HL-60/S4 treated with phorbol 12-myristate 13-acetate at 8.2 ng/mL for 4 days and 3 days (cell line): ENCODE measurements at regions not wholly inside any gene's neighbourhood (a gene's known extent, or its start where the extent isn't known, plus 50 kb on each side); places are given as distances from the start of the nearest gene placed in this dataset.

Experiments used
- in situ Hi-C: fragments of 300-500 bp; cut with MboI; formaldehyde crosslinking; loops from 2 replicates; pipeline ENCODE4 v1.15.0; 2022; ENCODE audit warnings: low sequenced_read_pairs

DNA sequence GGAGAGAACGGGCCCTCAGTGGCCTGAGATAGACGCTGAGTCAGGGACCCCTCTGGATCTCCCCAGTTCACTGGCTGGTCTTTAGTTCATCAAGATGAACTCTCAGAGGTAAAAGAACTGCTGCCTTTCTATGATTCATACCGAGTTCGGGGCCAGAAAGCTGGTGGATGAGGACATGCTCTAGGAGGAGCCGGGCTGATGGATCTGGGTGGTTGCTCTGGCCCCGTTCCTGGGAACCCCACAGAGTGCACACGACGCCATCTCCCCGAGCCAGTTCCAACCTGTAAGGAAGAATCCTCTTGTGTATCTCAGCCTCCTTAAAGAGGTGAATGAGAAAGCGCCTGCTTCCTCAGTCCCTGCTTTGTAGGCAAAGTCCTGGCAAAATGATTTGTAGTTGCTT is 142.6 kb upstream of the PDE10A start:
- in situ Hi-C loops = no loop called here

DNA sequence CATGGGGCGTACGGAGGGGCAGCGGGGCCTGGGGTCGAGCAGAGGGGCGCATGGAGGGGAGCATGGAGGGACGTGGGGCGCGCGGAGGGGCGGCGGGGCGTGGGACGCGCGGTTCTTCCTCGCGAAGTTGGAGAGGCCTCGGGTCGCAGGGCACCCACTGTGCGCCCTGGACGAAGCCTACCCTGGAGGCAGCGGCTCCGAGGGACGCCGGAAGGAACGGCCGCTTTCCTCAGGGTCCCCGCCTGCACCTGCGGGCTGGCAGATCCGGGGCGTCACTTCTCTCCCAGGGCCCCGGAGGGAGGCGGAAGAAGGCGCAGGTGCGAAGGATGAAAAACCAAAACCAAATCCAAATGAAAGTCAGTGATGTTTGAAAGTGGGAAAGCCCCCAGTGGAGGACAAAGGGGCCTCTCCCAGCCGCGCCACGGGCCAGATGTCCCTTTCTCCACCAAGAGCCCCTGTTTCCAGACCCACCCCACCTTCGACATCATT is 142.1 kb upstream of the PDE10A start:
- in situ Hi-C loops = no loop called here

- in situ Hi-C loops = no loop called here
Measured at GRCh38 chr6:165804331-165805066, 141.5 kb upstream of the PDE10A start.

DNA sequence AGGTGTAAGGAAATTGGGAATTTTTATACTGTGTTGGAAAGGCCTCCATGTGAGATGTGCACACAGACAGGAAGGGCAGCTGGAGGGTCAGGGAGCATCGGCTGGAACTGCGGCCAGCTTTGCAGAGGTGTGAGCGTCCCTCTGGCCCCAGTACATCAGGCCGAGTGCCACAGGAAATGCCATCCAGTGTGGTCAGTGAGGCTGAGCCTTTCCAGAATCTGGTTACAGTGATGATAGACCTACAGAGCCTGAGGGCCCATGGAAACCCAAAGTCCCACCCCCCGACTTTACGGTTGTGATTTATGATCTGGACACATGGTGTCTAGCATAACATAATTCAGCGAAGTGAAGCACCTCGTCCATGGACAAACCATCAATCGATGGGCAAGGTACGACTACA is 137.3 kb upstream of the PDE10A start:
- in situ Hi-C loops = no loop called here

DNA sequence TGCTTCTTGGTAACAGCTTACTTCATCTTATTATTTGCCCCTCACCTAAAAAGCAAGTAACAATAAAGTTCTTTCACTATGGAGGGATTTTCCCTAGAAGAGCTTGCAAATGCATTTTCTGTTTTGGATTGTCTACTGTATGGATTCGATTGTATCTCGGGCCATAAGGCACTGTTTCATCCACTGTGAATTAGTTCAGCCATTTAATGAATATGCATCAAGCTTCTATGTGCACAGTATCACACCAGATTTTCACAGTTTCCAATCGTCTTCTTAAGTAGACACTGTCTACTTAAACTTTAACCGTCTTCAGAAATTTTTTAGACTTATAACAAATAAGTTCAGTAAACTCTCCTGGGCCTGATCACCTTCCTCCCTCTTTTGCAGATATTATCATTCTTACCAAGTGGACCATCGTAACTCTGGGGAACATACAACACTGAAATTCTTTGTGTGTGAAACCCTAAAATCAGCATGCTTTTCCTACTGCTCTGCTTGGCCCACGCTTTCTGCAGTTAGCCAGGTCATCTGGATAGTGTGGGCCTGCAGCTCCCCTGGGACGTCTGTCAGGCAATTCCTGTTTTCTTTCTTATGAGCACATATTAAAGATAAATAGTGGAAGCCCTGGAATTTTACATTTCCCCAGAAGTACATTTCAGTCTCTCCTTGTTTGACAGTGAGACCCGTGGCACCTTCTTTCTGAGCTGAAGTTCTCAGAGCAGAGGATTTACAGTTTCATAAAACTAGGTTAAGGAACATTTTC is 136.5 kb upstream of the PDE10A start:
- in situ Hi-C loops = no loop called here

DNA sequence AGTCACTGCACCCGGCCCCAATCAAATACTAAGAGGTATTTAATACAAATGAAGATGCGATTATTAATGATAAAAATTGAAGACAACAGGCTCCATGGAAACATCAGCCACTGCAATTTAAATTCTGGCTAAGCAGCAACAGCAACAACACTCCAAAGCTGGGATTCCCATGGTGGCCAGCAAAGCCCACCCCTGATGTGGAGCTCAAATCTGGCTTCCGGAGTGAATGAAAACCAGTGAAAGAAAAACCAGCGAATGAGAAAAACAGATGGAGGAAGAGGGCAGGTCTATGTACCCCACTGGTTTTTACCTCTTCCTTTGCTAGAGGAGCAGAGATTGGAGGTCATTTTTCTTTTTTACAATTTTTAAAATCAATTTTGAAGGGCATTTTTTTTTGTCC is 135.9 kb upstream of the PDE10A start:
- in situ Hi-C loops = no loop called here

GRCh38 chr6:165794179-165794601 is 131.1 kb upstream of the PDE10A start:
- in situ Hi-C loops = no loop called here

- in situ Hi-C loops = no loop called here
Measured at GRCh38 chr6:165793287-165793825, 130.3 kb upstream of the PDE10A start.

GRCh38 chr6:165791876-165792437 is 128.9 kb upstream of the PDE10A start:
- in situ Hi-C loops = no loop called here

GRCh38 chr6:165791306-165791705 is 128.3 kb upstream of the PDE10A start:
- in situ Hi-C loops = no loop called here

GRCh38 chr6:165782812-165783211 is 119.8 kb upstream of the PDE10A start:
- in situ Hi-C loops = no loop called here

GRCh38 chr6:165782134-165782533 is 119.1 kb upstream of the PDE10A start:
- in situ Hi-C loops = no loop called here

GRCh38 chr6:165777680-165778079 is 114.6 kb upstream of the PDE10A start:
- in situ Hi-C loops = no loop called here

DNA sequence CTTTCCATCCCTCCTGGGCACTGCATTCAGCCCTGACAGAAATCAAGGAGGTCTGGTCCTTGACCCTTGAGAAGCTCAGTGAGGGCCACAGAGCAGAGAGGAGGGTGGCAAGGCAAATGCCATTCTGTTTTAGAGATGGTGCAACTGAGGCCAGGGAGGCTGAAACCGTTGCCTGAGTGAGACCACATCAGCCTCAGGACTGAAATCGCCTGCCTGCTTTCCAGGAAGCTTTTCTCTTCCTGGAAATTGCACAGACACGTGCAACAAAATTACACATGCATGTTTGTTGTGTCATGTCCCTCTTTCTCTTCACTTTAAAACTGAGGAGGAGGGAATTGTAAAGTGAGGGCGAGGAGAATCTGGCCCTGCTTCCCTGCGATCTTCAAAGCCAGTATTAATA is 113.7 kb upstream of the PDE10A start:
- in situ Hi-C loops = no loop called here

DNA sequence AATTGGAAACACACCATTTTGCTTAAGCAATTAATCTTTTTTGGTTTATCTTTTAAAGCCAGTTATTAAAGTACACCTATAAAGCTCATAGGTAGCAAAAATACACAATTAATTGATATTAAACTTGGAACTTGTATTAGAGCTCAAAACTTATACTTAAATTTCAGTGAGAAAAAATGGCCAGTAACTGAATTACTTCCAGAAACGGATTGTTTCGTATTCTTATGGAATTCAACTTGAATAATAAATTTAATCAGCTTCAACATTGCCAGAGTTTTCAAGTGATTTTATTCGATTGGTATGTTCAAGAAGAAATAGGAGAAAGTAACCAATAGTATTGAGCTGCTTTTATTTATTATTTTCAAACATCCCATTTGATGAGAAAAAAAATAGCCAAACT is 112.7 kb upstream of the PDE10A start:
- in situ Hi-C loops = no loop called here

DNA sequence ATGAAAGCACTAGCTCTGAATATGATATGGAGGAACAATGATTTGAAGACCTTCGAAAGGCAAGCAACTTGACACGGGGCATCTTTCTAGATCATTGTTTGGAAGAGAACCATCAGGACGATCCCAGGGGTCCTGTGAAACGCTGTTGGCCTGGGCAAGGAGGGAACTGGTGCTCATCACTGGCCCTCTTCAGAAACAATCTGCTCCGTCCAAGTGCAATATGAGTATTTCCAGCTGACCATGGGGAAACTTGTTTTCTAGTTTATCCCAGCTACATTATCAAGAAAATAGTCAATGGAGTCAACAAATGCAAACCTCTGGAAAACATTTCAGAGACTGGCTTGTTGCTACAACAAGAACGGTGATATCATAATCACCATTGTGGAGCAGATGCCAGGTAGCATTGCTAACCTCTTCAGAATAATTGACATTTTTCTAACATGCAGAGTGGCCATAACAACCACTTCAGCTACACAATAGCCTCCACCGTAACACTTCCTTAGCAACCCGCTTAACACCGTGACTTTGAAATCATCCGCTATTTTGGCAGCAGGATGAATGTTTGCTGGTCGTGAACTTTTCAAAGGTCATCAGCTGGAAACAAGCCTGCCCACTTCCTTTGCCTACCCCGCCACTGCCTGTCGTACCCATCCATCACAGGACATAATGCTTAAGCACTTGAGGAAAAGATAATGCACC is 112.0 kb upstream of the PDE10A start:
- in situ Hi-C loops = no loop called here

GRCh38 chr6:165770397-165771082 is 107.5 kb upstream of the PDE10A start:
- in situ Hi-C loops = no loop called here

GRCh38 chr6:165769884-165770283 is 106.8 kb upstream of the PDE10A start:
- in situ Hi-C loops = no loop called here

- in situ Hi-C loops = no loop called here
Measured at GRCh38 chr6:165769401-165769800, 106.4 kb upstream of the PDE10A start.

DNA sequence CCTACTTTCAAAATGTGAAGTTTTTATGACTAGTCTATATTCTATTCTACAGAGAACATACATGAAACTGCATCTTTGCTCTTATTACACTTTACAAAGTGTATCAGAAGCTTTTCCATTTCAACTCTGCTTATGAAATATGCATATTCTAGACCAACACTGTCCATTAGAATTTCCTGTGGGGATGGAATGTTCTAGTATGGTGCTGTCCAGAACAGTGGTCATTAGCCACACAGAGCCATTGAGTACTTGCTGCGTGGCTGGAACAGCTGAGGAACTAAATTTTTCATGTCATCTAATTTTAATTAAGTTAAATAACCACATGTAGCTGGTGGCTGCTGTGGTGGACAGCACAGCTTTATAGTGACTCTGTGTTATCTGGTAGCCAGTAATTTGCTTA is 105.9 kb upstream of the PDE10A start:
- in situ Hi-C loops = no loop called here
